CD14-positive monocyte (primary cell): ENCODE measurements at regions not wholly inside any gene's neighbourhood (a gene's known extent, or its start where the extent isn't known, plus 50 kb on each side); places are given as distances from the start of the nearest gene placed in this dataset.

Experiments
- DNase-seq, 3 donors: peaks; one replicate each; pipeline ENCODE4 v3.0.0-alpha.2; 2011 to 2022
- H2AFZ ChIP-seq: 2 replicates; pipeline ENCODE4 v1.6.0; 2012; ENCODE audit warnings: mild to moderate bottlenecking, low read depth, low read length, inconsistent platforms; ENCODE audit not compliant: insufficient read depth, poor library complexity, severe bottlenecking
- H3K27ac ChIP-seq, 2 donors: 1 replicate in 1 of 2; 2 replicates in 1 of 2; pipeline ENCODE4 v1.5.1; 2012 to 2013; ENCODE audit warnings: low read length in 2 of 2, control low read depth in 1 of 2, inconsistent platforms in 1 of 2, low read depth in 1 of 2, mild to moderate bottlenecking in 1 of 2
- H3K27me3 ChIP-seq, 2 donors: one replicate each; pipeline versions ENCODE4 v1.6.0 to v1.6.1; 2011 to 2013; ENCODE audit warnings: low read length in 2 of 2; ENCODE audit not compliant: control insufficient read depth in 2 of 2, insufficient read depth in 2 of 2
- H3K36me3 ChIP-seq, 2 donors: replicated peaks in 1 of 2; 1 replicate in 1 of 2; 2 replicates in 1 of 2; pipeline versions ENCODE4 v1.5.1 to v1.6.1; 2012 to 2013; ENCODE audit warnings: low read length in 2 of 2, control low read depth in 1 of 2, inconsistent platforms in 1 of 2, mild to moderate bottlenecking in 1 of 2; ENCODE audit not compliant: insufficient read depth in 2 of 2, control insufficient read depth in 1 of 2
- H3K4me1 ChIP-seq, 2 donors: 1 replicate in 1 of 2; 2 replicates in 1 of 2; pipeline versions ENCODE4 v1.5.1 to v1.6.1; 2012 to 2013; ENCODE audit warnings: low read length in 2 of 2, control low read depth in 1 of 2, inconsistent platforms in 1 of 2, mild to moderate bottlenecking in 1 of 2, moderate library complexity in 1 of 2; ENCODE audit not compliant: insufficient read depth in 2 of 2, control insufficient read depth in 1 of 2
- H3K4me2 ChIP-seq: replicated peaks from 2 replicates; pipeline ENCODE3; 2012; ENCODE audit warnings: low read length, moderate library complexity, mild to moderate bottlenecking; ENCODE audit not compliant: poor library complexity, severe bottlenecking; ENCODE audit errors: extremely low read depth
- H3K4me3 ChIP-seq, 3 experiments: fragments of 200-600 bp in 1 of 3; sonication (generic) in 1 of 3; replicated peaks in 1 of 3; 1 replicate in 2 of 3; 2 replicates in 1 of 3; pipeline ENCODE4 v1.5.1; 2011 to 2013; ENCODE audit warnings: low read length in 3 of 3, mild to moderate bottlenecking in 3 of 3, control low read depth in 2 of 3, low read depth in 2 of 3, inconsistent platforms in 1 of 3, moderate library complexity in 1 of 3
- H3K79me2 ChIP-seq: 2 replicates; pipeline ENCODE4 v1.6.0; 2012; ENCODE audit warnings: mild to moderate bottlenecking, control low read depth, inconsistent platforms, low read length, moderate library complexity; ENCODE audit not compliant: insufficient read depth
- H3K9ac ChIP-seq: 2 replicates; pipeline ENCODE4 v1.6.0; 2017; ENCODE audit warnings: low read length, mild to moderate bottlenecking; ENCODE audit not compliant: insufficient read depth, poor library complexity, severe bottlenecking
- H3K9me3 ChIP-seq, 2 donors: replicated peaks in 1 of 2; 1 replicate in 1 of 2; 2 replicates in 1 of 2; pipeline versions ENCODE4 v1.5.1 to v1.6.1; 2012 to 2013; ENCODE audit warnings: low read length in 2 of 2, control low read depth in 1 of 2; ENCODE audit not compliant: control insufficient read depth in 1 of 2, insufficient read depth in 1 of 2
- H4K20me1 ChIP-seq: 2 replicates; pipeline ENCODE4 v1.6.0; 2012; ENCODE audit warnings: mild to moderate bottlenecking, low read length, control low read depth, moderate library complexity; ENCODE audit not compliant: insufficient read depth
- H3K27ac Mint-ChIP-seq, 7 donors: one replicate each; pipeline ENCODE4 v1.8.0; 2020; ENCODE audit warnings: mild to moderate bottlenecking in 7 of 7, mixed read lengths in 7 of 7, moderate library complexity in 6 of 7, inconsistent platforms in 2 of 7
- H3K27me3 Mint-ChIP-seq, 3 donors: one replicate each; pipeline ENCODE4 v1.8.0; 2021 to 2022; ENCODE audit warnings: low read depth in 3 of 3, mild to moderate bottlenecking in 3 of 3, mixed read lengths in 3 of 3, moderate library complexity in 3 of 3, inconsistent platforms in 1 of 3
- H3K36me3 Mint-ChIP-seq, 2 donors: one replicate each; pipeline ENCODE4 v1.8.0; 2020; ENCODE audit warnings: mixed read lengths in 2 of 2, inconsistent platforms in 1 of 2, mild to moderate bottlenecking in 1 of 2
- H3K4me1 Mint-ChIP-seq: one replicate; pipeline ENCODE4 v1.8.0; 2020; ENCODE audit warnings: mild to moderate bottlenecking, mixed read lengths
- H3K4me3 Mint-ChIP-seq, 2 donors: one replicate each; pipeline ENCODE4 v1.8.0; 2020; ENCODE audit warnings: mild to moderate bottlenecking in 2 of 2, mixed read lengths in 2 of 2, moderate library complexity in 1 of 2
- H3K9me3 Mint-ChIP-seq, 7 donors: one replicate each; pipeline ENCODE4 v1.8.0; 2020 to 2022; ENCODE audit warnings: mixed read lengths in 7 of 7, mild to moderate bottlenecking in 6 of 7, moderate library complexity in 6 of 7, inconsistent platforms in 2 of 7
- CTCF ChIP-seq: fragments of 200-600 bp; IDR thresholded peaks from one replicate; pipeline ENCODE4 v1.8.0; 2022; ENCODE audit warnings: antibody characterized with exemption, mild to moderate bottlenecking
- WGBS: methylation state at CpG from one replicate; pipeline ENCODE4 v1.1.5; 2013; ENCODE audit warnings: missing lambda C conversion rate; ENCODE audit not compliant: insufficient coverage; 5-methylcytosine and 5-hydroxymethylcytosine counted together
- intact Hi-C, 2 donors: fragments of 100-400 bp; cut with micrococcal nuclease; formaldehyde crosslinking; loops; one replicate each; pipeline versions ENCODE4 v1.15.0 to v1.15.1; 2023

DNA sequence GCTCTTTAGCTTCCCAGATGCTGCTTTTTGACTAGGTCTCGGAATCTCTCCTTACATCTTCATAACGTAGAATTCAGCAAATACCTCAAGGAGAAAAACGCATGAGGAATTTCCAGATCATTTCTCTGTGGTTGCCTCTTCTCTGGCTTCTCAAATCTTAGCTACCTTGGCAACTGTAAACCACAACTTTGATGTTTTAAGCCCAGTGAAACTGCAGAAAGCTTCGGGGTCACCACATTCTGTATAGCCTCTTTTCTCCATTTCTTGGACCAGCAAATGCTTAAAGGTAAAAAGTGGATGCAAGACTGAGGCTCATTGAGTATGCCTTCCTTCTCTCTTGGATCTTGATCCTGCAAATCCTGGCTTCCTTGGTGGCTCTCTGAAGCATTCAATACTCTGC lies 125.5 kb upstream of the FBXL4 start:
- Histone ChIP-seq H3K36me3 (no peaks in the 10 kb centered on the region), H3K27ac (no peak overlapping the region), H3K9me3 (no peaks in the 10 kb centered on the region), H4K20me1 (no peaks in the 10 kb centered on the region), H3K4me3 (no peak overlapping the region), H3K79me2 (no peaks in the 10 kb centered on the region), H3K27me3 (peaks cover 0 to 3% of the 10 kb centered on the region in 2 donors), H3K4me1 (no peaks in the 10 kb centered on the region), H2AFZ (no peak overlapping the region), H3K9ac (no peak overlapping the region), H3K4me2 (no peak overlapping the region)
- DNase-seq, result no peak
- Mint-ChIP-seq H3K36me3 (no peaks in the 10 kb centered on the region), H3K9me3 (peaks cover 0 to 4% (median 0%) of the 10 kb centered on the region in 7 donors), H3K4me3 (no peak overlapping the region), H3K4me1 (no peaks in the 10 kb centered on the region), H3K27ac (no peak overlapping the region), H3K27me3 (peaks cover 3 to 8% (median 7%) of the 10 kb centered on the region in 3 donors)
- TF ChIP-seq CTCF, result no peak
- WGBS, result 87% methylated on average over 3 of the region's 4 CpGs
- intact Hi-C loops, result no loop called here

DNA sequence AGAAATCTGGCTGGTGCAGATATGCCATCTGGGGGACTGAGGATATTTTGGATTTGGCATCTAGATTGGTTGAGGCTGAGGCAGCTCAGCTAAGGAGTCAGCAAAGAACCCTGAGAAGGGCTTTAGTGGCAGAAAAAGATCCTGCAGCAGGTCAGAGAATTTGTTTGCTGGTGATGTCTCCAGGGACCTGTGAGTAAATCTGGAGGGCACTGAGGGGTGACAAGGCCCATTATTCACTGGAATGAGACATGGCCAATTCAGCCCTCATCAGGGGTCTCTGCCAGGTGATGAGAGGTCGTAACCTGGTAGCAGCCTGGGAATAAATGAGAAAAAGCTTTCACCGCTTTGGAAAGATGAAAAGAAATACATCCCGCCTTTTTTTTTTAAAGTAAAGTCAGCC lies 118.3 kb upstream of the FBXL4 start:
- Mint-ChIP-seq H3K36me3 (no peaks in the 10 kb centered on the region), H3K27me3 (peaks cover 2 to 14% (median 8%) of the 10 kb centered on the region in 3 donors), H3K4me3 (no peak overlapping the region), H3K9me3 (peaks cover 0 to 7% (median 0%) of the 10 kb centered on the region in 7 donors), H3K4me1 (no peaks in the 10 kb centered on the region), H3K27ac (no peak overlapping the region)
- no peak overlapping the region for H3K27ac ChIP-seq
- intact Hi-C loops, result no loop called here
- H4K20me1 ChIP-seq, result no peaks in the 10 kb centered on the region
- peaks cover under 1 to 2% of the 10 kb centered on the region in 2 donors for H3K27me3 ChIP-seq
- no peaks in the 10 kb centered on the region for H3K4me1 ChIP-seq
- no peaks in the 10 kb centered on the region for H3K36me3 ChIP-seq
- DNase-seq, result no peak
- H3K4me2 ChIP-seq, result no peak overlapping the region
- H2AFZ ChIP-seq, result no peak overlapping the region
- no peaks in the 10 kb centered on the region for H3K79me2 ChIP-seq
- no peak for TF ChIP-seq CTCF
- no peaks in the 10 kb centered on the region for H3K9me3 ChIP-seq
- no peak overlapping the region for H3K9ac ChIP-seq
- H3K4me3 ChIP-seq, result no peak overlapping the region
- no CpG with 5 or more reads among the region's 3 CpGs for WGBS
